Spleen (tissue), 7 donors: ENCODE measurements at regions not wholly inside any gene's neighbourhood (a gene's known extent, or its start where the extent isn't known, plus 50 kb on each side); places are given as distances from the start of the nearest gene placed in this dataset.

Experiments
- CTCF ChIP-seq, 11 experiments: fragments of 200-600 bp in 7 of 11; fragments of 450-650 bp in 4 of 11; sonication (generic) in 4 of 11; IDR thresholded peaks in 8 of 11; conservative IDR thresholded peaks in 3 of 11; 1 replicate in 7 of 11; 2 replicates in 4 of 11; pipeline versions ENCODE4 v1.4.0 to v1.8.0; 2016 to 2021; ENCODE audit warnings: antibody characterized with exemption in 11 of 11, inconsistent platforms in 4 of 11, mild to moderate bottlenecking in 1 of 11
- POLR2A ChIP-seq, 3 donors: fragments of 450-650 bp; IDR thresholded peaks; one replicate each; pipeline ENCODE4 v1.5.1; 2017; ENCODE audit warnings: antibody characterized with exemption in 3 of 3, mild to moderate bottlenecking in 1 of 3
- POLR2AphosphoS5 ChIP-seq, 3 donors: sonication (generic); formaldehyde crosslinking; IDR thresholded peaks; one replicate each; pipeline ENCODE4 v1.5.1; 2017; ENCODE audit warnings: antibody characterized with exemption in 3 of 3
- donor health status: DM: no; HTN: no; CAD: no; lungs with moderate emphysema.
- donor health status: DM: no; HTN: no; CAD: no.
- donor health status: DM: no; HTN: no; CAD: no.

GRCh38 chr6:113344969-113345368 is 512.2 kb upstream of the MARCKS start:
- TF ChIP-seq POLR2AphosphoS5 (IDR thresholded peaks at IDR 0.05) (no peak), CTCF (IDR thresholded peaks at IDR 0.05 in 8 of 11, conservative IDR thresholded peaks at IDR 0.05 in 3 of 11) (no peak), POLR2A (IDR thresholded peaks at IDR 0.05) (no peak)
